HUDEP-2 (cell line): ENCODE measurements at regions not wholly inside any gene's neighbourhood (a gene's known extent, or its start where the extent isn't known, plus 50 kb on each side); places are given as distances from the start of the nearest gene placed in this dataset.
"Not testable (repeated sequence)": the region's sequence is repeated elsewhere in the genome, so short reads cannot be mapped to it uniquely, and the experiment has no call there.

Source experiments
- DNase-seq, 76 experiments: peaks; one replicate each; lab custom pipeline; 2025; ENCODE audit not compliant: unreplicated experiment in 76 of 76; lab: John Stamatoyannopoulos, UW

DNA sequence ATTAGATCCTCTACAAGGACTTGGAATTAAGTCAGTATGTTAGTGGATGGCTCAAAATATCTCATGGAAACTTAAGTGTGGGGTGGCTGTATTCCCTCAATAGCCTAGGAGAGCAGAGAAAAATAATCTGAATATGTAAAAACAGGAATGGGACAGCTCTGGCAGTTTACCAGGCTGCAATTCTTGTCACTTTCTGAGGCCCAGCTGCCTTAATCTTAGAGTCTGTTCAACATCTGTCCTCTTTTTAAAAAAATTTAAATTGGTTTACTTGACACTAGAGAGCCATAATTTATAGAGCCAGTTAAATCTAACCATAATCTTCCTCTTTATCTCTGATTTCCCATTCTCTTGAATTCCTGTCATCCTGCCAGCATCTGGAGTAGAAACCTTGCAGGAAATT lies 109.2 kb upstream of the CXCL13 start:
- no peak for DNase-seq

DNA sequence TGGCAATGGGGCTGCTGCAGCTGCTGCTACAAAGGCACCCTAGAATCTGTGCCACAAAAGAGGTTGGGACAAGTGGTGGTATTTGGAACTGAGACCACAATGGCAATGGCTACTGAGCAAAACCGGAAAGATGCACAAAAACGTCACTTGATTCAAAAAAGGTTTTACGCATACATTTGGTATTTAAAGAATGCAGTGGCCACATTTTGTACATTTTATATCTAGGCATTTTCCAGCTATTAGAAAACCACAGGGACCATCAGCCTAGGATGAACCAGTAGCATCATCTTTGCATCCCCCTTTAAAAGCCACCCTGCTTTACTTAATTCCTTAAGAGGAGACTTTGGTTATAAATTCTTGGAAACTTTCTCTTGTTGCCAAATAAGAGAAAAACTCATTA lies 104.8 kb upstream of the CXCL13 start:
- no peak for DNase-seq

DNA sequence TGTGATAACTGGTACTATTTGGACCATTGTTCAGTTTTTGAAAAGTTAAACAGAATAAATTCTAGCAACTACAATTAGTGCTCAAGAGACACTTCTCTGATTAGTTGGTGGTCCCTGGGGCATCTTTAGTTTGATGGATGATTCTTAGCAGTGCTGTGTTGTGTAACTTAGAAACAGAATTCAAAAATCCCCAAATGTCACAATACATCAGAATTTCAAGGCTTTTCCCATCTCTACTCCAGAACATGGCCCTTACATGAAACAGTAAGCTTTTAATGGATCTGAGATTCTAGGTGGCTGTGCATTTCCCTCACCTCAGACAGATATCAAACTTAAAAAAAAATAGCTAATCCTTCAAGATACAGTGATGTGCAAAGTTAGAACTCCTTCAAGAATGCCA lies 104.4 kb upstream of the CXCL13 start:
- DNase-seq = no peak

DNA sequence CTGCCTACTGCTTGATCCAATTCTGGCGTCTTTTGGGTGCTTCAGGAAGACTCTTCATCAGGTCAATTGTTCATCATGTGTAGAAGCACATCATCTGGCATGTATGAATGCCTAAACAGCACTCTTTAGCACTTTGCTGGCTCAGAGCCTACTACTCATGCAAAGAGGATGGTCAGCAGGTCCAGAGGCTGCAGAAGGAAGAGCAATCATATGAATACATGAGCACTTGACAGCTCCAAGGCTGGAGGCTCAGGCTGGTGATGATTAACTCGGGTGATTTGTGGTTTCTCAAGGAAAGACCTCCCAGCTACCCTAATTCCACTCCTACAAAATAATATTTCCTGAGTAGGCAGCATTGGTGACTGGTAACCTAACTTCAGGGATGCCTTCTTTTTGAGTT lies 103.8 kb upstream of the CXCL13 start:
- DNase-seq = no peak

DNA sequence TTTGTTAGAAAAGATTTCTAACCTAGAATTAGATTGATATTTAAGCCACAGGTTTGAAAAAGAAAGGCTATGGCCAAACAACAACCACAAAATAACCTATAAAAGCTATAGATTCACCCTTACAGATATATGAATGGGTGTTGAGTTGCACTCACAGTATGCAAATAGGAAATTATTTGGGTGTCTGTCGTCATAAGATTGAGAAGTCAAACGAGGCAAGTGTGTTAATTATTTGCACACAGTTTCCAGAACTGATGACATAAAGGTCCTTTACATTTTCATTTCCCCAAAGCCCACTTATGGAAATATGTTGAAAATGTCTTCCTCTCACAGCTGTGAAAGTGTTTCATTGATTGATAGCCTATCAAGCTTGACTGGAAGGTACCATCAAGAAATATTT lies 101.2 kb upstream of the CXCL13 start:
- DNase-seq = no peak

DNA sequence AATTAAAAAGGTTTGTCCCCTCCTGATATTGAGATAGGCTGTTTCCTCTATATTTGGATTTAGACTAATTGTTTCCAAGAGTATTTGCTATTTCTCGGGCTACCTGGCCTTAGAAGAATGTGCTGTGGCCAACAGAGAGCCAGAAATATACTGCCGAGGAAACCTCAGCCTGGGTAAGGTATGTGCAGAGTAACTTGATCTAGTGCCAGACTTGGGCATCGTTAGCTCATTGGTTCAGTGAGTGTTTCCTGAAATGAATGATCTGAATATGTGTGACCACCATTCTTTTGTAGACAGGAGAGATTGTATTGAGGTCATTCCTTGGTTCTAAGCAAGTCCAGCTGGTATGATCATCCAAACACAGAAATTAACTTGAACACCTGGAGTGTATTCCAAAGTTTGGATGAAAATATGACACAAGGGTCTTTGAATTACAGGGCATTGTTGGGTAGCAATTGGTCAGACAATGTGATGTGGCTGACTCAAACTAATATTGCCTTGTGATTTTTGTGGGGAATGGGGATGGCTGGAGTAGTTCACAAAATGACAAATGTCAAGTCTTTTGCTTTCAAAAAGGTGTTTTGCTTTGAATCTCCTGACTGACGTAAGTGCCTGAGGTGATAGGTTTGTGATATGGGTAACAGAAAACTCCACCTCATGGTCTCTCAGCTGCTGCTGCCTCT lies 100.2 kb upstream of the CXCL13 start:
- DNase-seq = no peak

DNA sequence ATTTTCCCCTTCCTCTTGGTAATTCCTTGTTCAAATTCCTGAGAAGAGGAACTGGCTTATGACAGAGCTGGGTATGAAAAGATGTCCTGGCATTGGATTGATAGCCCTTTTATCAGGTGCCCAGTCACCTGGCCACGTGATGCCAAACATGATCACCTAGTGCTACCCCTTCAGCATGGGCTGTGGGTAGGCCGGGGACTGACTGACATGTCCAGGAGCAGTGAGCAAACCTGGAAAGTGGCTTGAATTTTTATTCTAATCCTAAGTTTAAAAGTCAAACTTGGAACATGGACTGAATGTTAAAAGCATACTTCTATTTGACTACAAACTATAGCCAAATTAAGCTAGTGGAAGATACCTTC lies 99.7 kb upstream of the CXCL13 start:
- DNase-seq = no peak

DNA sequence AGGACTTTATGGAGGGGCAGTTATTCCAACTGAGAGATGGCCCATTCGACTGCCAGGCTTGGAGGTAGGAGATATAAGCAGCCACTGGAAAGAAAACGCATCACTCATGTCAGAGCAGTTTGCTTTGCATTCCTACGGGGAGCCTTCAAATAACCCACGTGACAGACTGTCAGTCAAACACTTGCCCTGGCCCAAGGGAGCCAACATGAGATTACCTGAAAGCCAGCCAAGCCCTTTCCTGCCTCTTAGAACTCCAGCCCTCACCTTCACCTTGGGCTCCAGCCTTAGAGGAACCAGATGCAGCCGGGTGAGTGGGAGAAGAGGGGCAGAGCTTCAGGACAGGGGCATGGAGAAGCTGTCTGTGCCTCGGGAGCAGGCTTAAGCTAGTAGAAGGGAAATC lies 95.3 kb upstream of the CXCL13 start:
- DNase-seq = no peak

DNA sequence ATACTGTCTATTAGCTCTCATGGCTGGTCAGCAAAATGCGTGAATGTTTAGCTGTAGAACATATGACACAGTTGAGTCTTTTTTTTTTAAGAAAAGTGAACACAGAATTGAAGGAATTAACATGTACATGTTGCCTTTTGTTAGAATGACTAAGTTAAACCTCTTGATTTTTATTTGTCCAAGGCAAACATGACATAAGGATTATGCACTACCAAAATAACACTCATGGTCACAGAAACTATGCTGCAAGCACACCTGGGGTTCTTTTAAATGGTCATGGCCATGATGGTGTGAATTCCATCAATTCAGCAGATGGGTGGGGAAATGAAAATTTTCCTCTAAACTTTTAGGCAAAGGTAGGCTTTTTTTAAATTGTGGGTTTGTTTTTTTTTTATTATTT lies 80.1 kb upstream of the CXCL13 start:
- DNase-seq = no peak

DNA sequence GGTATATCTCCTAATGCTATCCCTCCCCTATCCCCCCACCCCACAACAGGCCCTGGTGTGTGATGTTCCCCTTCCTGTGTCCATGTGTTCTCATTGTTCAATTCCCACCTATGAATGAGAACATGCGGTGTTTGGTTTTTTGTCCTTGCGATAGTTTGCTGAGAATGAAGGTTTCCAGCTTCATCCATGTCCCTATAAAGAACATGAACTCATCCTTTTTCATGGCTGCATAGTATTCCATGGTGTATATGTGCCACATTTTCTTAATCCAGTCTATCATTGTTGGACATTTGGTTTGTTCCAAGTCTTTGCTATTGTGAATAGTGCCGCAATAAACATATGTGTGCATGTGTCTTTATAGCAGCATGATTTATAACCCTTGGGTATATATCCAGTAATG lies 77.7 kb upstream of the CXCL13 start:
- not testable (repeated sequence) for DNase-seq

DNA sequence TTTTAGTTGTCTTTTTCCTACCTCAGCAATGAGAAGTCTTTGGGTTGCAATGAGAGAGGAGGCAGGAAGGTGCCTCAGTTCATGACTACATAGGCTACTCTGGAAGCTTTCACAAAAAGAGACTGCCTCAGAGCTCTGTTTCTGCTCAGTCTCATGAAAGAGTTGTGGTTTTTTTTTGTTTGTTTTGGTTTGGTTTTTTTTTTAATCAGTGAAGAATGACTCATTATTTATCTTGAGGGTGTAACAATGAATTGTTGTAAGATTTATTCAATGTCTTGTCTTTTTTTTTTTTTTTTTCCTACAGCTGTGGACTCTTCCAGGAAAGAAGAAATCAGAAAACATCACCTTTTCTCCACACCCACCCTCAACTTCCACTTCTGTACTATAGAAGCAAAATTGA lies 67.5 kb upstream of the CXCL13 start:
- DNase-seq = no peak

DNA sequence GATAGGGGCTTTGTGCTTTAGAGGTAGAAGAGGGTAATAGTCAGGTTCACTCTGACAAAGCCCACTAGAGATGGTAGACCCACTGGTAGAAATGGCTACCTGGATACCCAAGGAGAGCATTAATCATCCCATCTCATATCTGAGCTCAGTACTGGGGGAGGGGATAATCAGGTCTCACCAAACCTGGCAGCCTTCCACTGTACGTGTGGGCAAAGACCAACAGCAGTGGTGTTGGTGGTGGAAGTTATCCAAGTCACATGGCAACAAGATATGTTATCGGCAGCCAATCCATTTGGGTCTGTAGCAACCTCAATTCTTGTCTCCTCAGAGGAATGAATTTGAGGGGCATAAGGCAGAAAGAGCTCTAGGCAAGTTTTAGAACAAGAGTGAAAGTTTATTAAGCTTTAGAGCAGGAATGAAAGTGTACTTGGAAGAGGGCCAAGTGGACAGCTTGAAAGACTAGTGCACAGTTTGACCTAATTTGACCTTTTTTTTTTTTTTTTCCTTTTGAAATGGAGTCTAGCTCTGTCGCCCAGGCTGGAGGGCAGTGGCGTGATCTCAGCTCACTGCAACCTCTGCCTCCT lies 67.0 kb upstream of the CXCL13 start:
- peak in 5 of 76 experiments; percentile 0 to 24 (median 14) for DNase-seq
